ENCODE measurements at regions not wholly inside any gene's neighbourhood (a gene's known extent, or its start where the extent isn't known, plus 50 kb on each side); places are given as distances from the start of the nearest gene placed in this dataset.
"Not testable (repeated sequence)": the region's sequence is repeated elsewhere in the genome, so short reads cannot be mapped to it uniquely, and the experiment has no call there.

DNA sequence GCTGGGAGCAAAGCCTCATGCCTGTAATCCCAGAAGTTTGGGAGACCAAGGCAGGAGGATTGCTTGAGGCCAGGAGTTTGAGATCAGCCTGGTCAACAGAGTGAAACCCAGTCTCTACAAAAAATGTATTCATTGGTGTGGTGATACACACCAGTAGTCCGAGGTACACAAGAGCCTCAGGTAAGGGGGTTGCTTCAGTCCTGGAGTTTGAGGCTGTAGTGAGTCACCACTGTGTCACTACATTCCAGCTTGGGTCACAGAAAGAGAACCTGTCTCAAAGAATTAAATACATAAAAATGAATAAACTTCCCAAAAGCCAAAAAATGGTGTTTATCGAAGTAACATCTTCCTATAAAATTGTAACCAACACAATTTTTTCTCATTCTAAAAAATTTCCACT is 568.1 kb upstream of the LINC00305 start:
- no peak for DNase-seq (ENCODE audit: low spot score)

DNA sequence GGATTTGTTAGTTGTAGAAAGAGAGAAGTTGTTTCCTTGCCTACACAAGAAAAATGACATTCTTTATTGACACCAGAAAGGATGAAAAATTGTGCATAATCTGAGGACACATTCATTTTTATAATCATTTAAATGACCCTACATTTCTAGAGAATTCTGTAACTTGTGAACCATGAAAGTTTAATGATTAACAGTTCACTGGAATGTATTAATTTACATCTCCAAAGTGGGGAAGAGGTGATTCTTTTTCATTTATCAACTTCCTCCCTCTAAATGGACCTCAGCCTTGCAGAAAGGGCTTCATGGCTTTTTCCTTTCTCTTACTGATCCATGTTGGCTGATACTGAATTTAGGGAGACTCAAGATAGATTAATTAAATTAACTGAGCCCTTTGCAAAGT is 565.2 kb upstream of the LINC00305 start:
- no peak for DNase-seq (ENCODE audit: low spot score)

DNA sequence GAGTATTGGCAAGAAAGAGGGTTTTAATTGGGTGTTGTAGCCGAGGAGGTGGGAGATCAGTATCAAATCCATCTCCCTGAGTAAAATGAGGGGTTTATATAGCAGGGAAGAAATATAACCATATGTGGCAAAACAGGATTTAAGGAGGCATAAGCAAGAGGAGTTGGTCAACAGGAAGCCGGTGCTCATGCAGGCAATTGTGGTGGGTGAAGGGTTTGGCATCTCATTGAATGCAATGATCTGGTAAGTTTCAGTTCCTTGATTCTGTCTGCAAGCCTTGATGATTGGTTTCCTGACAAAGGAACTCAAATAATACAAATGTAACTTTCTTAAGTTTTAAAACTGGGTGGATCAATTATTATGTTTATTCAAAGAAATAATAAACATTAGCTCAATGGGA is 564.4 kb upstream of the LINC00305 start:
- peak; percentile 39 for DNase-seq (ENCODE audit: low spot score)

DNA sequence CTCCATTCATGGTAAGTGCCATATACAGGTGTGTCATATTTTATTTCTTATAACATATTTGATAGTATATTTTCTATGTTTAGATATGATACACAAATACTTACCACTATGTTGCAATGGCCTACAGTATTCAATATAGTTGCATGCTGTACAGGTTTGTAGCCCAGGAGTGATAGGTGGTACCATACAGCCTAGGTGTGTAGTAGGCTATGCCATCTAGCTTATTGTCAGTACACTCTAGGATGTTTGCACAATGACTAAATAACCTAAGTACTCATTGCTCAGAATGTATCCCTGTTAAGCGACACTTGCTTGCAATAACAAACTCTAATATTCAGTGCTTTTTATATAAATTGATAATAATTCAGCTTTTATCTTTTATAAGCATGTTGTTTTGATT is 563.1 kb upstream of the LINC00305 start:
- no peak for DNase-seq (ENCODE audit: low spot score)

DNA sequence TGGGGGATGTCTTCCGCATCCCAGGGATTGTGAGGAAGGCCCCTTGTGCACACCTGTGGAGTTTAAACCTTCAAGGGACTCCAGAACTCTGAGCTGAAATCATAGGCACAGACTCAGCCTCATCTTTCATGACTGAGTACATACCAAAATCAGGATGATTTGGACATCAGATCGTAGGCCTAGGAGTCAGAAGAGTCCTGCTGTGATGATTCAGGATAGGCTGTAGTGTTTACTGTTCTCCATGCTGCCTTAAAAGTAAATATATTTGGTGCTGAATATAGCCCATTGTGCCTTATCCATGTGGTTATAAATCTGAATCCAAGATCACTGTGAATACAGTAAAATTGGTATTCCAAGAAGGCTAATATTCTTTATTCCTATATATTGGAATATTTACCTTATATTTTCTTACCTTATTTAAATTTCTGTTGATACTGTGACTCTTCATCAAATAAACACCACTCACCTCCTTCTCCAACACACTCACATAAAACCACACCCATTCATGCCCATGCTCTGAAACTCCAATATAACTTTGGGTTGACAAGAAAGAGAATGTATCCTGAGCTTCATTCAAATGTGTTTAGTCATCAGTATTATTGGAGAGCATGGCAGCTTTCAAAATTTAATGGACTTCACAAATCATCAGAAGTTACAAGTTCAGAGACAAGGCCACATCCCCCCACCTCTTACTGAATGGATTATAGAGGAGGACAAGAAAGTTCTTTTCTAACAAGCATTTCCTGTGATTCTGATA is 561.4 kb upstream of the LINC00305 start:
- DNase-seq (ENCODE audit: low spot score), result no peak

DNA sequence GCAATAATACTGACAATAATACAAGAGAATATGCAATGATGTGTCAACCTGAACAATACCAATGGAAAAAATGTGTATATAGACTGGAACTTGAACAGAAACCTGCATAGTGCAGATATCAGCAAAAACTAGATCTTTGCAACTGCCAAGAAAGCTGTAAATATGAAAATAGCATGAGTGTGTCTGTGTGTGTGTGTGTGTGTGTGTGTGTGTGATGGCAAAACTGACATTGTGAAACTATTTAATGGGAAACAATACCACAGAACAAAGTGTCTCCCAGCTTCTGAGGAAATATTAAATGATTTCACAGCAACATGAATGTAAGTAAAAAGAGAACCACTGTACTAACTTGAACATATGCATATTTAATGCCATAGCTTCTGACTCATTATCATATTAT is 558.2 kb upstream of the LINC00305 start:
- DNase-seq (ENCODE audit: low spot score), result no peak

DNA sequence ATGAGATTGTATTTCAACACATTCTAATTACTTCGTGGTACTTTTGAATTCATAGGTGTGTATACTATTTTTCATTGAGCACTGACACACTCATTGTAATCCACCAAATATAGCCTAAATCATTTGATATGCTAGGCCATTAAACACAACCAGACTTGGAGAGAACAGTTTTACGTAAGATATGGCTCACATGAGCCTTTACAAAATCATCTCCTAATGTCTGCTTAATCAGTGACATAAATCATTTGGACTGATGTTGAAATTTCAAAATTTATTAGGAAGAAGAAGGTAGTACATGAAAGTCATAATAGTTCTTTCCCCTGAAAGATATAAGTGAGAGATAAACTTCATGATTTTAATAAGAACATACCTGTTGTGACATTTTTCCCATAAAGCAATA is 550.2 kb upstream of the LINC00305 start:
- DNase-seq (ENCODE audit: low spot score), result no peak

DNA sequence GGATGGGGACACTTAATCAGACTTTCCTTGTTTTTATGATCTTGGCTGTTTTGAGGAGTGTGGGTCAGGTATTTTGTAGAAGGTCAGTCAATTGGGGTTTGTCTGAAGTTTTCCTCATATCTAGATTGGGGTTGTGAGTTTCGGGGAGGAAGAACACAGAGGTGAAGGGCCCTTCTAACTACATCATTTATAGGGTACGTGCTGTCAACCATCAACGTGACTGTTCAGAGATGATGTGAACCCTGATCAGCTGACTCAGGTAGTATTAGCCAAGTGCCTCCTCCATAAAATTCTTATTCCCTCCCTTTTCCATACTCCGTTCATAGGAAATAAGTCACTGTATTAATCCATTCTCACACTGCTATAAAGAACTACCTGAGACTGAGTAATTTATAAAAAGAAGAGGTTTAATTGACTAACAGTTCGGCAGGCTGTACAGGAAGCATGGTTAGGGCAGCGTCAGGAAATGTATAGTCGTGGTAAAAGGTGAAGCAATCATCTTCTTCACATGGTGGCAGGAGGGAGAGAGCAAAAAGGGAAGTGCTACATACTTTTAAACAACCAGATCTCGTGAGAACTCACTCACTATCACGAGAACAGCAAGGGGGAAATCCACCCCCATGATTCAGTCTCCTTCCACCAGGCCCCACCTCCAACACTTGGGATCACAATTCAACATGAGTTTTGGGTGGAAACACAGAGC is 547.1 kb upstream of the LINC00305 start:
- no peak for DNase-seq (ENCODE audit: low spot score)

DNA sequence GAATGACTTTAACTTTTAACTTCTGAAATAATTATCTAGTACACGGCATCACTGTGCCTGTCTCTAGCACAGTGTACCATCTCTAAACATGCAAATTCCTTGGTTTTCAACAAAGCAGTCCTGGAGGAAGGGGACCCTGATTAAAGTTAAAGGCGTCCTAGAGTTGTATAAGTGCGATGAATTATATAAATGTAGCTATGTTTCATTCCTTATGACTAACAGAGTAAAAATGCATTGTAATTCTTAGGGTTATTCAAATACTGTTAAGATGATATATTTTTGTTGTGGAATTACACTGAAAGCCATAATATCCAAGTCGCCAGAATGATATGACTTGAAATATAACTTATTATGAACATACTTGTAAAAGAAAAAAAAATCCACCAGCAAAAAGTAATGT is 544.9 kb upstream of the LINC00305 start:
- no peak for DNase-seq (ENCODE audit: low spot score)

DNA sequence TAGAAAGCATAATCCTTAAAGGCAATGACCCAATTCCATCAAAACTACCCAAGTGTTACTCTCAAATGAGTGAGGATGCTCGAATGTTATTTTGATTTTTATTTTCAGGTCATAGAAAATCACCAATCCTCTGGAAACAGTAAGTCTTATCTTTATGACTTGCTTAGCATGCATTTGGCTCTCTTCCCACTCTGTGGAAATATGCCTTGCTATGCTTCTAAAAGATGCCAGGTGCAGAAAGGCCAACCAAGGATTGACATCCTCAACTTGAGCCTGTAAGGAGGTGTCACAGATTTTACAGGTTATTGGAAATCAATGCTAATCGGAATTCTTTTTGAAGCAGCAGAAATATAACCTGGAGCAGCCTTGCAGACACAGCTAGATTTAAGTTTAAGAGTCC is 543.9 kb upstream of the LINC00305 start:
- no peak for DNase-seq (ENCODE audit: low spot score)

DNA sequence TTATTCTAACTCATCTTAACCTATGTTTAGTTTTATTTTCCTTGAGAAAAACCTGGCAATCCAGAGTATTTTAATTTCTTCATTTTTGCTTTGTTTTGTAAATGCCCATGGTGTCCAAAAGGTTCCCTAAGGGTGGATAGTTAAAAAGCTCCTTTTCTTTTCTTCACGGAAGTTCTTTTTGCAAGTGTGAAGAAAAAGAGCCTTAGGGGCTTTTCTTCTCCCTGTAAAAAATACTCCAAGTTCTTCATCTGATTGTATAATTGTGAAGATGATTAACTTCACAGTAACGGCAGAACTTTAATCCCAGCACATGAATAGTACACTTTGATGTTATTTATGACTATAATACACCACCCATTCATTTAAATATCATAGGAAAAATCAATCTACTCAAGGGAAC is 530.2 kb upstream of the LINC00305 start:
- DNase-seq (ENCODE audit: low spot score), result no peak

DNA sequence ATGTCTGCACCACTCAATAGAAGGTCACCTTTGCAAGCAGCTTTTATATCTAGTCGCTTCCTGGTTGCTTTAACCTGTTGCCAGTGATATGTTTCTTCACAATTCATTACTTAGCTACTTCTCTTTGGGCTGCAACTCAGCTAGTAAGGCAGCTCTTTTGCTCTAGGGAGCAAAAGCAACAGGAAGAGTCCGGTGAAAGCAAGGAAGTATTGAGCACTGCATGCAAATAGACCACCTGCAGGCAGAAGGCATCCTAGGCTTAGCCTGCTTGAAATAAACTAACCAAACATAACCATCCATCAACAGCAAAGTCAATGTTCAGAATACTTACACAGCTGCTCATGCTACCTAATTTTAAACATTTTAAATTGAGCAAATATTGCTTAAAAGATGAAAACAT is 529.2 kb upstream of the LINC00305 start:
- DNase-seq (ENCODE audit: low spot score), result no peak

DNA sequence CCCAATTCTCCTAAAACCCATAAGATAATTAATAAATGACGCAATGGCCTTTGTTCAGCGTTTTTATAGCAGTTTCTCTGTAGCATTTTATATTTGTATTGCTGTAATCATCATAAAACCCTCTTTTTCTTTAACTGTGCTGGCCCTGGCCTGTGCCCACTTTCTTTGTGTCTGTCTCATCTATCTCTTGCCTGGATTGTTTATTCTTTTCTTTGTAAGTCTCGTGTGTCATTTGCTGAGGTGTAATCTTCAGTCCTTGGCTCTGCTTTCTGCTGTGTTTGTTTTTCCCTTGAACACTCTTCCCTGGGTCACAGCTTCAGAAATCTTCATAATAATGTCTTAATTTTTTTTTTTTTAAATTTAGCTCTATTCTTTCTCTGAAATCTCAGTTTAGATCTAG is 525.8 kb upstream of the LINC00305 start:
- no peak for DNase-seq (ENCODE audit: low spot score)

DNA sequence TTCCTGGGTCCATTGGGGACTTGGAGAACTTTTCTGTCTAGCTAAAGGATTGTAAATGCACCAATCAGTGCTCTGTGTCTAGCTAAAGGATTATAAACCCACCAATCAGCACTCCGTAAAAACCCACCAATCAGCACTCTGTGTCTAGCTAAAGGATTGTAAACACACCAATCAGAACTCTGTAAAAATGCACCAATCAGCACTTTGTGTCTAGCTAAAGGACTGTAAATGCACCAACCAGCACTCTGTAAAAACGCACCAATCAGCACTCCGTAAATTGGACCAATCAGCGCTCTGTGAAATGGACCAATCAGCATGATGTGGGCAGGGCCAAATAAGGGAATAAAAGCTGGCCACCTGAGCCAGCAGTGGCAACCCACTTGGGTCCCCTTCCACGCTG is 522.4 kb upstream of the LINC00305 start:
- not testable (repeated sequence) for DNase-seq (ENCODE audit: low spot score)

DNA sequence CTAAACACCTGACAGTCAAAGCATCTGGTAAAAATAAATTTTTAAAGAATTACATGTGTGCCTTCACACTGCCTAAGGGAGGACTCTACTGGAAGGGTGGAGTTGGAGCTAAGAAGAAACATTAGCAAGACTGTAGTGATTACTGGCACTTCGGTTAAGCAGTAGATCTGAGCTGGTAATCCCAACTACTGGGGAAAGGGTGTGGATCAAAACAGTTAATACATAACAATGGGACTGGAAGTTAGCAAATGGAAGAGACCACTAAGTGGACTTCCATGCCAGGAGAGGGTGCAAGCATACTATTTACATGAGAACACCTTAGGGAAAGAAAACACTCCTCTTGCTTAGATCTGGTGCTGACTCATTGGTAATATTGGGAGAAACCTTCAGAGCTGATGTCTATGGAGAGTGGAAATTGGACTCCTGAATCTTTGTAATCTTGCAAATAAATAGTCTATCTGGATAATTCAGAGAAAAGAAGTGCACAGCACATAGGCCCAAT is 519.6 kb upstream of the LINC00305 start:
- DNase-seq (ENCODE audit: low spot score), result no peak

DNA sequence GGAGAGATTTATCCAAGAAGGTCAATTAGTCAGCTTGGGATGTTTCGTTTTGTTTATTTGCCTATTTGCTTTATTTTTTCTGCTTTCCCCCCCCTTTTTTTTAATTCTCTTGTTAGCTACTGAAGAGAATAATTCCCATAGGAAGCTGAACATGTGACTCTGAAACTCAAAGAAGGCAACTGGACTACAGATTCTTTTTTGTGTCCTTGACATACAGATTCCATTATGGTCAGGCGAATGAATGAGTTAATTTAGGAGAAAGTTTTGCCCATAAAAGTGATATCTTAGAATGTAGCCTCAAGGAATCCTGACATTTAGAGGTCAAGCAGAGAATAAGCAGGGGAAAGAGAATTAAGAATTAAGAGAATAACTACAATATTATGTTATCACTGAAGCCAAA is 514.2 kb upstream of the LINC00305 start:
- no peak for DNase-seq (ENCODE audit: low spot score)

DNA sequence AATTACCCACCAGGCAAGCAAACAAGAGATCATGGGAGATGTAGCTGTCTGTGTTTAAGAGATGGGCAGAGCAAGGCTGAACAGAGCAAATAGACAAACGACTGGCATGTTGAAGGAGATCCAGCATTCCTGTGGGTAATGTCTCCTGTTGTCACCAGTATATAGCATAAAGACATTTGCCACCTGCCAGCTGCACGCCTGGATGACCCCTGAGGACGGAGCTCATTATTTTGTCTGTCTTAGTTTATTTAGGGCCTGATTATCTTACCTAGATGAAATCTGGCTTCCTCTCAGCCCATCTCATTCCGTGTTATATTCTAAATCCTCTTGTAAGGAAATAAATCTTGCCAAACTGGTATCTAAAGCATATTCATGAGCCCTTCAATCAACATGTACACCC is 510.3 kb upstream of the LINC00305 start:
- DNase-seq (ENCODE audit: low spot score), result no peak

DNA sequence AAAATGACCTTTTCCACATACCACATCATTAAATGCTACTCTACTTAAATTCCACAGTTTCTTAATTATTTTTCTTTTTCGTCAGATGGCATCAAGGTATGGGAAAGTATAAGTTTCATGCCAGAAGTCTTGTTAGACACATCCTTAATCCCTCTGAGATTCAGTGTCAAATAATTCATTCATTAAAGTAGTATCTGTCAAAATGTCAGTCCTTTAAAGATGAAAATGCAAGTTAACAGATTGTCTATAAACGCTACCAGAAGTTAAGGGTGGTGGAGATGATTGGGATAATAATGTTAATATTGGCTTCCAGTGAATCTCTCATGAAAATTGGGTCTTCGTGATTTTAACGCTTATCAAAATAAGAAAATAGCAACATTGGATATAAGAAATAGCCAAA is 504.2 kb upstream of the LINC00305 start:
- no peak for DNase-seq (ENCODE audit: low spot score)

DNA sequence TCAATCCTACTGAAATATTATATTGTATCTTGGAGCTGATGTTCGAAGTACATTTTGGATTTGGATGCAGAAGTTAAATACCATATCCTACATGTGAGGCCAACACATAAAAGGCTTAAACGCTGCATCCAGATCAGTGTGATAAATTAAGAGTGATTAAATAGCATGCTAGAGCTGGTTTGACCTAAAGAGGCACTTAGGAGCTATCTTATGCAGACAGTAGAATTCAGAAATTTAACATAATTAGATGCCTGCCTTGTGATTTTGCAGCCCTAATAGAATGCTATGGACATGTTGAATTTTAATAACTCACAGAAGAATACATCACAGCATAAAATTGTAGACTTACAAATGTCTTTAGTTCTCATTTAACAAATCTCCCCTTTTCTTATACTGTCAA is 501.2 kb upstream of the LINC00305 start:
- no peak for DNase-seq (ENCODE audit: low spot score)

DNA sequence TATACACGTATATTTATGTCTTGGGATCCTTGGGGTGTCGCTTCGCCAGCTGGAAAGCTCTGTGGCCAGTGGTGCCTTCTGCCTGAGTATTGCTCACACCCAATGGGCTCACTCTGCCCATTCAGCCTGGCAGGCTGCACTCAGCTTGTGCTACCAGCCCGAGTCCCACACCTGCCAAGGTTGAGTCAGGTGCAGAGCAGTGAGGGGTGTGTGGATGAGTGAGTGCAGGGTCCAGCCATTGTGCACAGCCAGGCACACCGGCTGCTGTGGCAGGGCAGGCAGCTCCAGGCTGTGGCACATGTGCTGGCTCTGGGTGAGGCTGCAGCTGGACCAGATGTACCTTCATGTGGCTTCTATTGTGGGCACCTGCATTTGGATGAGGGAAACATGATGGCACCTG is 496.9 kb upstream of the LINC00305 start:
- DNase-seq (ENCODE audit: low spot score), result no peak

DNA sequence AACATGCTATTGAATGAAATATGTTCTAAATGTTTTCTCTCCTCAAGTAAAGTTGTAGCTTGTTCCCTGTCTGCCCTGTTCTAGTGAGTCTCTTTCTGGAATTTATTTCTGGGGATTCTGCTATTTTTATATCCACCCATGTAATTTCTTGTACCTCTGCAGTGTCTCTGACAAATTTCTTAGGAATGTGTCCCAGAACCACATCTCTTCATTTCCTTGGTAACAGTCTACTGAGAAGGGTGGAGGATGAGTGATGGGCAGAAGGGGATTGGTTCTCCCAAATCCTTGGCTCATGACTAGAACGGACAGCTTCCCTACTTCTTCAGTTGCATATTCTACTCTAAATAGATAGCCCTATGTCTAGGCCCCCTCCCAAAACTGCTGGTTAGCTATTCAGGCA is 490.6 kb upstream of the LINC00305 start:
- DNase-seq (ENCODE audit: low spot score), result no peak

DNA sequence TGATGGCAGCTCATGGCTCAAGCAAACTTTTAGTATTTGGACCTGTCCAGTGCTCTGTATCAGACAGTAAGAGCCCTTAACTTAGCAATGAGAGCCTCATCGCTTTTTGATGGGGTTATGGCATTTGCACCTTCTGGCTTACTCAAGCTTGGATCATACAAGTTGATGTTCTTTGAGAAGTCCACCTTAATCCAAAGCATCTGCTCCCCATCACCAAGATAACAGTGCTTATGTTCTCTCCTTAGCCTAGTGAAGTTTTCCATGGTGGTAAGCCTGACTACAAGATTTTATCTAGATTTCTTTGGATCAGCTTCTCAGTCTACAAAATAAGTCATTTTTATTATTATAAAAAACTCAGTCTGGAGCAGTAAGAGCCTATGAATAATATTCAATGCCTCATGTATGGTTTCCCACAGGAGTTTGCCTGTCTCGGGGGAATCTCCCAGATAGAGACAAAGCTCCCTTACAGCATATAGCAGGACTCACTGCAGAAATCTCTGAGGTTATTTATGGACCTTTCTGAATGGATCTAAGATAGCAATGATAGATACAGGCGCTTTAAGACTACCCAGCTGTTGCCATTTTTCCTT is 472.2 kb upstream of the LINC00305 start:
- DNase-seq (ENCODE audit: low spot score), result no peak

DNA sequence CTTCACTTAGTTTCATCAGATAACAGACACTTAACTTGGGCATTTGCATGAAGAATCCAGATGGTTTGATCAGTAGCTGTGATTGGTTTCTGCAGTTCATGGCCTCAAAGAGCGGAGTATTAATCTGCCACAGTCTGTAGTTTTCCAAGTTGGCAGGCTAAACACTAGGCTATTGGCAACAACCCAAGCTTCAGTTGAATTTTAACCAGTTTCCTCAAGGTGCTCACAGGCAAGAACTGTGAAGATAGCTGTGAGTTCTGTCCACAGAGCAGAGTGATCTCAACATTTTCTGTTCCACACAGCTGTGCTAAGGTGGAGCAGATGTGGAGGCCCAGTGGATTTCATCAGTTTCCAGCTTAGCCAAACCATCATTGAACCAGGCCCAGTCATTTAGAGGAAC is 469.5 kb upstream of the LINC00305 start:
- DNase-seq (ENCODE audit: low spot score), result no peak

Data from pons (tissue), 1 donor.